ENCODE measurements at regions not wholly inside any gene's neighbourhood (a gene's known extent, or its start where the extent isn't known, plus 50 kb on each side); places are given as distances from the start of the nearest gene placed in this dataset.

DNA sequence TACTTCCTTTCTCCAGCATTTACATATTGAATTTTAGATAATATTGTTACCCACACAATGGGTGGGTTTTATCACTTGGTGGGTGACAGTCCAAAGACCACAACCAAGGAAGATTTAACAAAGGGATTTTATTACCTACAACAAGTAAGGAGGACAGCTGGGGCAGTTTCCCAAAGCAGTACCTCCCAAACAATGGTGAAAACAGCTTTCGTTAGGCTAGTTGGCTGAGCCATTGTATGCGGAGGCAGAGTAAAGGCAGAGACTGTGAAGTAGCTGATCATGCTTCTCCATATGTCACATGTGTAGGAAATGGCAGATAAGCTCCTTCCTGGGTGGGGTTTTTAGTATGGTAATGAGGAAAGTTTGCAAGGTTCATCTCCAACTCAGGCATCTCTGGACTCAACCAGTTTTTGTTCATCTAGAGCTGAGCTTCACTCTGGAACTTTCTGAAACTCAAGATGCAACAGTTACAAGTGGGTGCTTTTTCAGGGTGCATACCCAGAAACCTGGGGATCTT is 104.3 kb upstream of the PSMD7 start:
- TF ChIP-seq, protein P1, sequence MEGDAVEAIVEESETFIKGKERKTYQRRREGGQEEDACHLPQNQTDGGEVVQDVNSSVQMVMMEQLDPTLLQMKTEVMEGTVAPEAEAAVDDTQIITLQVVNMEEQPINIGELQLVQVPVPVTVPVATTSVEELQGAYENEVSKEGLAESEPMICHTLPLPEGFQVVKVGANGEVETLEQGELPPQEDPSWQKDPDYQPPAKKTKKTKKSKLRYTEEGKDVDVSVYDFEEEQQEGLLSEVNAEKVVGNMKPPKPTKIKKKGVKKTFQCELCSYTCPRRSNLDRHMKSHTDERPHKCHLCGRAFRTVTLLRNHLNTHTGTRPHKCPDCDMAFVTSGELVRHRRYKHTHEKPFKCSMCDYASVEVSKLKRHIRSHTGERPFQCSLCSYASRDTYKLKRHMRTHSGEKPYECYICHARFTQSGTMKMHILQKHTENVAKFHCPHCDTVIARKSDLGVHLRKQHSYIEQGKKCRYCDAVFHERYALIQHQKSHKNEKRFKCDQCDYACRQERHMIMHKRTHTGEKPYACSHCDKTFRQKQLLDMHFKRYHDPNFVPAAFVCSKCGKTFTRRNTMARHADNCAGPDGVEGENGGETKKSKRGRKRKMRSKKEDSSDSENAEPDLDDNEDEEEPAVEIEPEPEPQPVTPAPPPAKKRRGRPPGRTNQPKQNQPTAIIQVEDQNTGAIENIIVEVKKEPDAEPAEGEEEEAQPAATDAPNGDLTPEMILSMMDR (IDR thresholded peaks at IDR 0.05): no peak
- no peak for TF ChIP-seq POLR2A (IDR thresholded peaks at IDR 0.05)

All from right lobe of liver (tissue), 4 donors.